ENCODE measurements at regions not wholly inside any gene's neighbourhood (a gene's known extent, or its start where the extent isn't known, plus 50 kb on each side); places are given as distances from the start of the nearest gene placed in this dataset.

- DNase-seq = no peak
- intact Hi-C loops (cut with DNase I, micrococcal nuclease) = no loop called here
- ATAC-seq = no peak
- TF ChIP-seq, protein P1, sequence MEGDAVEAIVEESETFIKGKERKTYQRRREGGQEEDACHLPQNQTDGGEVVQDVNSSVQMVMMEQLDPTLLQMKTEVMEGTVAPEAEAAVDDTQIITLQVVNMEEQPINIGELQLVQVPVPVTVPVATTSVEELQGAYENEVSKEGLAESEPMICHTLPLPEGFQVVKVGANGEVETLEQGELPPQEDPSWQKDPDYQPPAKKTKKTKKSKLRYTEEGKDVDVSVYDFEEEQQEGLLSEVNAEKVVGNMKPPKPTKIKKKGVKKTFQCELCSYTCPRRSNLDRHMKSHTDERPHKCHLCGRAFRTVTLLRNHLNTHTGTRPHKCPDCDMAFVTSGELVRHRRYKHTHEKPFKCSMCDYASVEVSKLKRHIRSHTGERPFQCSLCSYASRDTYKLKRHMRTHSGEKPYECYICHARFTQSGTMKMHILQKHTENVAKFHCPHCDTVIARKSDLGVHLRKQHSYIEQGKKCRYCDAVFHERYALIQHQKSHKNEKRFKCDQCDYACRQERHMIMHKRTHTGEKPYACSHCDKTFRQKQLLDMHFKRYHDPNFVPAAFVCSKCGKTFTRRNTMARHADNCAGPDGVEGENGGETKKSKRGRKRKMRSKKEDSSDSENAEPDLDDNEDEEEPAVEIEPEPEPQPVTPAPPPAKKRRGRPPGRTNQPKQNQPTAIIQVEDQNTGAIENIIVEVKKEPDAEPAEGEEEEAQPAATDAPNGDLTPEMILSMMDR (IDR thresholded peaks at IDR 0.05) = no peak
- Histone ChIP-seq H3K4me3 (no peak overlapping the region), H3K4me1 (ENCODE audit: low read depth) (no peaks in the 10 kb centered on the region), H3K36me3 (ENCODE audit: low read depth) (no peaks in the 10 kb centered on the region), H3K9me3 (peaks cover 4% of the 10 kb centered on the region)
Observed at GRCh38 chr4:127055357-127055756, 577.4 kb upstream of the INTU start.

DNA sequence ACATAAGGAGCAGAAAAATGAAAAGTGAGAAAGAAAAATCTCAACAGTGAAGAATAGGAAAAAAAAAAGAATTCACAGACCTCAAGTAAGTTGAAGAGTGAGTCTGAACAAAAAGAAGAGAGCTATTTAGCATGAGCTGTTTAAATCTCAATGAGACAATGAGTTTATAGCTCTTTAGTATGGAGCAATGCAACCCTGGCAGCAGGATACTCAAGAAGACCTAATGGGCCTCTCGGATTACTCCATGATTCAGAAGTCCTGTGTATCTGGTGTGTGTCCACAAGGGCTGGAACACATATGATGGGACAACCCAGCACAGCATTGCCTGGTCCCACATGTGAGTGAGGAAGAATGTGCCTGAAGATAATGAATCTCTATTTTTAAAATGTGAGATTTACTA lies 563.1 kb upstream of the INTU start:
- no peak for DNase-seq
- H3K4me1 ChIP-seq (ENCODE audit: low read depth) = no peaks in the 10 kb centered on the region

DNA sequence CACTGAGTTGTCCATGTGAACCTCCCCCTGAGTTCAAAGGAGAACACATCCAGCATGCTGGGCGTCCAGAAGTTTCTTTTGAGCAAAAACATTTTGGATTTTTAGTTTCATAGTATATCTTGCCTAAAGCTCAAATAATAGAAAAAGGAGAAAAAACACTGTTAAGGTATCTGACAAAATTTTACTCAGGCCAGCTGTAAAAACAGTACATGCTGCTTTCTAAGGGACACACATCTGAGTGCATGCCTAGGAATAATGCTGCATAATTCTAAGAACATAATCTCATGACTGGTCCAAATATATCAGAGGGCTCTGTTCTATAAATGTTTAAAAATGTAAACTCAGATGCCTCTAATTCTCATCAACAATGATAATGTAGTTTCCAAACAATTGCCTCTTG lies 561.3 kb upstream of the INTU start:
- ATAC-seq (no peak), DNase-seq (no peak)
- no peaks in the 10 kb centered on the region for H3K36me3 ChIP-seq (ENCODE audit: low read depth)
- peaks cover 8% of the 10 kb centered on the region for H3K9me3 ChIP-seq
- TF ChIP-seq, protein P1 (IDR thresholded peaks at IDR 0.05) = no peak
- intact Hi-C loops (cut with DNase I, micrococcal nuclease) = no loop called here
- H3K4me1 ChIP-seq (ENCODE audit: low read depth) = no peaks in the 10 kb centered on the region
- no peak overlapping the region for H3K4me3 ChIP-seq

More for the DNA sequence above, 563.1 kb upstream of the INTU start:
- intact Hi-C loops (cut with DNase I, micrococcal nuclease) = no loop called here
- TF ChIP-seq, protein P1 (IDR thresholded peaks at IDR 0.05) = no peak
- ATAC-seq = no peak
- Histone ChIP-seq H3K9me3 (peaks cover 4% of the 10 kb centered on the region), H3K4me3 (no peak overlapping the region), H3K36me3 (ENCODE audit: low read depth) (no peaks in the 10 kb centered on the region)

GRCh38 chr4:127080141-127080540 lies 552.6 kb upstream of the INTU start:
- TF ChIP-seq, protein P1 (IDR thresholded peaks at IDR 0.05) = no peak
- intact Hi-C loops (cut with DNase I, micrococcal nuclease) = no loop called here
- H3K4me1 ChIP-seq (ENCODE audit: low read depth) = no peaks in the 10 kb centered on the region
- H3K36me3 ChIP-seq (ENCODE audit: low read depth) = no peaks in the 10 kb centered on the region
- peaks cover 30% of the 10 kb centered on the region for H3K9me3 ChIP-seq
- ATAC-seq (no peak), DNase-seq (no peak)
- no peak overlapping the region for H3K4me3 ChIP-seq

DNA sequence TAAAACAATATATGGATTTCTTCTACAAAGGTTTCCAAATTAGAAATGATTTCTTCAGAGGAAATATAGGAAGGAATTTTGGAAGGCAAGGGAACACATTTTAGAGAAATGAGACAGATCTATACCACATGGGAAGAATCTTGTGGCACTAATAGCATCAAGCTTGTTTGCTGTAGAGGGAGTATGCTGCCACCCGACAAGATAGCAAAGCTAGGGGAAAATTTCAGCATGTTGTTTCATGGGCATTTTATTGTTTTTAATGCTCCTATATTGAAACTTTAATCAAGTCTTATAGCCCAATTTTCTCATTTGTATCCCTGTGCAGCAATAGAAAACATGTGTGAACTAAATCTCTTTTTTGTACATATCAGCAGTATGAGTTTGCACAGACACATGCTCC lies 551.7 kb upstream of the INTU start:
- Histone ChIP-seq H3K9me3 (peaks cover 37% of the 10 kb centered on the region), H3K4me3 (no peak overlapping the region), H3K4me1 (ENCODE audit: low read depth) (no peaks in the 10 kb centered on the region), H3K36me3 (ENCODE audit: low read depth) (no peaks in the 10 kb centered on the region)
- ATAC-seq (no peak), DNase-seq (no peak)
- intact Hi-C loops (cut with DNase I, micrococcal nuclease) = no loop called here
- TF ChIP-seq, protein P1 (IDR thresholded peaks at IDR 0.05) = no peak

DNA sequence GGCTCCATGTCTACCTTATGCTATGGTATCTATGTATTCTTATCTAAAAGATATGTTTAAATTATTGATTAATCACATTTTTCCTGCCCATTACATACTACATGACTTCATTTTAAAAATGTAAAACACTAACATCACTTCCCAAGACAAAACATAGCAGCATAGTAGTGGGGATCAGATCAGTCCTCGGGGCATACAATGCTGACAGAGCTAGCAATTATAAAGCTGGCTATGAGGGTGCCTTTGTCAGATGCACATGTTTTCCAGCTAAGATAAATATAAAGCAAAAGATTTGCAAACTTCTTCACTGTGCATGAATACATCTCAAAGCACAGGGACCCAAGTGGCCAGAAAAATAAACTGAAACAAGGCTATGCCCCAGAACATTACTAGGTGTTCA lies 549.8 kb upstream of the INTU start:
- intact Hi-C loops (cut with DNase I, micrococcal nuclease) = no loop called here
- H3K4me1 ChIP-seq (ENCODE audit: low read depth) = no peaks in the 10 kb centered on the region
- H3K4me3 ChIP-seq = no peak overlapping the region
- ATAC-seq (no peak), DNase-seq (no peak)
- H3K9me3 ChIP-seq = peaks cover 38% of the 10 kb centered on the region
- H3K36me3 ChIP-seq (ENCODE audit: low read depth) = no peaks in the 10 kb centered on the region
- TF ChIP-seq, protein P1 (IDR thresholded peaks at IDR 0.05) = no peak
